ENCODE measurements at regions not wholly inside any gene's neighbourhood (a gene's known extent, or its start where the extent isn't known, plus 50 kb on each side); places are given as distances from the start of the nearest gene placed in this dataset.
A peak's percentile ranks its signal among the peaks of the same experiment; 100 is the strongest.

DNA sequence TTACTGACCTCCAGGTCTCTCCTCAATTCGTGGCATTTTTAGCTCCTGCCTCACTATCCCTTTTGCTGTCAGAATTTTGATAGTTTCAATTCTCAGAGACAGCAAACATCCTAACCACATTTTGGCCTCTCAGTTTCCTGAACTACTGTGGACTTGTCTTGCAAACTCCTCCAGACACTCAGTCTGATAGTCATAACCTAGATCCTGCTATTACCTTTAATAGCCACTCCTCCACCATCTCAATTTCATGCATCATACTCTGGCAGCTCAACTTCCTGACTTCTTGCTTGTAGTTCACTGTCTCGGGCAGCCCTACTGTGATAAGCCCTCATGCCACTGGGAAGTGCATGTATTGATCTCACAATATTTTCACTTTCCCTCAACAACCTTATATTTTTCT, 481.8 kb upstream of the CDH18 start:
- H3K4me3 ChIP-seq (ENCODE audit: low read depth, low read length) = no peak overlapping the region
- TF ChIP-seq, protein P1, sequence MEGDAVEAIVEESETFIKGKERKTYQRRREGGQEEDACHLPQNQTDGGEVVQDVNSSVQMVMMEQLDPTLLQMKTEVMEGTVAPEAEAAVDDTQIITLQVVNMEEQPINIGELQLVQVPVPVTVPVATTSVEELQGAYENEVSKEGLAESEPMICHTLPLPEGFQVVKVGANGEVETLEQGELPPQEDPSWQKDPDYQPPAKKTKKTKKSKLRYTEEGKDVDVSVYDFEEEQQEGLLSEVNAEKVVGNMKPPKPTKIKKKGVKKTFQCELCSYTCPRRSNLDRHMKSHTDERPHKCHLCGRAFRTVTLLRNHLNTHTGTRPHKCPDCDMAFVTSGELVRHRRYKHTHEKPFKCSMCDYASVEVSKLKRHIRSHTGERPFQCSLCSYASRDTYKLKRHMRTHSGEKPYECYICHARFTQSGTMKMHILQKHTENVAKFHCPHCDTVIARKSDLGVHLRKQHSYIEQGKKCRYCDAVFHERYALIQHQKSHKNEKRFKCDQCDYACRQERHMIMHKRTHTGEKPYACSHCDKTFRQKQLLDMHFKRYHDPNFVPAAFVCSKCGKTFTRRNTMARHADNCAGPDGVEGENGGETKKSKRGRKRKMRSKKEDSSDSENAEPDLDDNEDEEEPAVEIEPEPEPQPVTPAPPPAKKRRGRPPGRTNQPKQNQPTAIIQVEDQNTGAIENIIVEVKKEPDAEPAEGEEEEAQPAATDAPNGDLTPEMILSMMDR (IDR thresholded peaks at IDR 0.05; ENCODE audit: low read depth, low read length) = no peak
- no peak for DNase-seq (ENCODE audit: low read depth, low spot score)
- in situ Hi-C loops (cut with HindIII; ENCODE audit: low sequenced_read_pairs) = no loop called here

DNA sequence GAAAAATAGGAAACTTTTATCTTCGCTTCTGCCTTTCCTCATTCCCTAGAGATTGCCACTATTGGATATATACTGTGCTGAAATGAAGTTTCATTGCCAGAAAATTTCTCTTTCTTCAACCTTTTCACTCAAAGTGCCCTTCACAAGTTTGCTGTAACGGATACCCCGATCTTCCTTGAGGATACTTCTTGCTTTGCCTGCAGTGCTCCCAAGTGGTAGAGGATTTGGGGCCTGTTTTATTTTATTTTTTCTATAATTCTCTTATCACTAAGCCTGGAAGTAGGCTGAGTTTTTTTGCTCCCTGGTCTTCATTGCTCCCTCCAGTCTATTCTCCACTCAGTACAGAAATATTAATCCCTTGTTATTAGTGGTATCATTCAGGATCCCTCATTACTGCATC, 481.4 kb upstream of the CDH18 start:
- in situ Hi-C loops (cut with HindIII; ENCODE audit: low sequenced_read_pairs) = no loop called here
- no peak for DNase-seq (ENCODE audit: low read depth, low spot score)
- no peak overlapping the region for H3K4me3 ChIP-seq (ENCODE audit: low read depth, low read length)
- TF ChIP-seq, protein P1 (IDR thresholded peaks at IDR 0.05; ENCODE audit: low read depth, low read length) = no peak

DNA sequence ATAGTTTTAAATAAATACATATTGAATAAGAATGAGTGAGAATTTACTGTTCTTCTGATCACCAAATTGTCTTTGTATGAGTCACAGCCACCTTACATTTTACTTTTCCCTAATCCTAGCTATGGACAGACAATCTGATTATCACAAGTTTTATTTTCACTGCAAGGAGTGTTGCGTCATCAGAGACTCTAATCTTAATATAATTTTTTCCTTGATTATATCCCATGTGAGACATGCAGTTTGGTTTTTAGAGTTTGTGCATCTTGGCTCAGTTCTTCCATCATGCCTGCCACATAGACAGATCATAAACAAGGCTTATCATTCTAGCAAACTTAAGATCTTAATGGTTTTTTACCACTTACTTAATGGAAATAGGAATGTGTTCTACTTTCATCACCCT, 478.5 kb upstream of the CDH18 start:
- TF ChIP-seq, protein P1 (IDR thresholded peaks at IDR 0.05; ENCODE audit: low read depth, low read length) = no peak
- H3K4me3 ChIP-seq (ENCODE audit: low read depth, low read length) = no peak overlapping the region
- no peak for DNase-seq (ENCODE audit: low read depth, low spot score)
- in situ Hi-C loops (cut with HindIII; ENCODE audit: low sequenced_read_pairs) = no loop called here

DNA sequence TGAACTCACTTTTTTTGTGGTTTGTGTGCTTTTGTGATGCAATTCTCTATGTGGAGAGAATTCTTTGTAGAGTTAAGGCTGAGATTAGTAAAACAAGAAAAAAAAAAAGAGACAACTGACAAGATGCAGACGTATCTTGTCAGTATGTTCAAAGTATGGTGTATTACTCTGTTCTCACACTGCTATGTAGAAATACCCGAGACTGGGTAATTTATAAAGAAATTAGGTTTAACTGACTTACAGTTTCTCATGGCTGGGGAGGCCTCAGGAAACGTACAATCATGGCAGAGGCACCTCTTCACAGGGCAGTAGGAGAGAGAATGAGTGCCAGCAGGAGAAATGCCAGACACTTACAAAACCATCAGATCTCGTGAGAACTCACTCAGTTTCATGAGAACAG, 475.2 kb upstream of the CDH18 start:
- TF ChIP-seq, protein P1 (IDR thresholded peaks at IDR 0.05; ENCODE audit: low read depth, low read length) = no peak
- DNase-seq (ENCODE audit: low read depth, low spot score) = no peak
- no peak overlapping the region for H3K4me3 ChIP-seq (ENCODE audit: low read depth, low read length)
- in situ Hi-C loops (cut with HindIII; ENCODE audit: low sequenced_read_pairs) = no loop called here

DNA sequence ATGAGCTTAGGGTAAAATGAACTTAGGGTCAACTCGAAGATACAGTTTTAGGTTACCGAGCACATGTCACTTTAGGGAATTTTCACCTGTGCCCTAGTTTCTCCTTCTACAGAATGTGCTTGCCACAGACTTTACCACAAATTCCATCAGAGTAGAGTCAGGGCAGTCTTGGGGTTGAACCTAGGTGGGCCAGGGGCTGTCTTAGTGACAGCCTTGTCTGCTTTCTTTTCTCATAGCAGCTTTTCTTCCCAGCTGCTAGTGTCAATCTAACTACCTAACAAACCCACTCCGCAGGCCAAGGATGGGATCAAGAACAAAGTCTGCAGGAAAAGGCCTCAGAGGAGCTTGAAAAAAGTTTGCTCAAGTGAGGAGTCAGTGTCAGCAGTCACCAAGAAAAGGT, 458.1 kb upstream of the CDH18 start:
- H3K4me3 ChIP-seq (ENCODE audit: low read depth, low read length) = no peak overlapping the region
- DNase-seq (ENCODE audit: low read depth, low spot score) = peak; percentile 8
- in situ Hi-C loops (cut with HindIII; ENCODE audit: low sequenced_read_pairs) = no loop called here
- TF ChIP-seq, protein P1 (IDR thresholded peaks at IDR 0.05; ENCODE audit: low read depth, low read length) = no peak

DNA sequence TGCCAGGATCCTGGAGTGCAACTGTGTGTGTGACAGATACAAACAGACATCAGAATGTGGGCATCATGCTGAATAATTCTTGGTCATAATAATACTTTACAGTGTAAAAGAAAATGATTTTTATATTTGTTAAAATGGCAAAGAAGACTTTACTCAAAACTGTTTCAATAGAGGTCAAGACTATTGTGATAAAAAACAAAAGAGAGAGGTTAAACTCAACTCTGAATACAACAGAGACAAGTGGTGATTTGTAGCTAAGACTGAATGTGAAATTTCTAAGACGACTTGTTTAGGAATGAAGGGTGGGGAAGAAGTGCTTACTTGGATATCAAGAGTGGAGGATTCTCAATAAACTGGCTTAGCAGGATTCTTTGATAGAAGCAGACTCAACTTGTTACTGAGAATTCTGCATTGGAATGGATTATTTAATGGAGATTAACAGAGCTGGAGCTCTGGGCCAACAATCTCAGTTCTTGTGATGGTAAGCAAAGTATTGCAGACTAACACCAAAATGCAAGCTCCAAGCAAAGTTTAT, 457.4 kb upstream of the CDH18 start:
- H3K4me3 ChIP-seq (ENCODE audit: low read depth, low read length) = no peak overlapping the region
- in situ Hi-C loops (cut with HindIII; ENCODE audit: low sequenced_read_pairs) = no loop called here
- TF ChIP-seq, protein P1 (IDR thresholded peaks at IDR 0.05; ENCODE audit: low read depth, low read length) = no peak
- no peak for DNase-seq (ENCODE audit: low read depth, low spot score)

DNA sequence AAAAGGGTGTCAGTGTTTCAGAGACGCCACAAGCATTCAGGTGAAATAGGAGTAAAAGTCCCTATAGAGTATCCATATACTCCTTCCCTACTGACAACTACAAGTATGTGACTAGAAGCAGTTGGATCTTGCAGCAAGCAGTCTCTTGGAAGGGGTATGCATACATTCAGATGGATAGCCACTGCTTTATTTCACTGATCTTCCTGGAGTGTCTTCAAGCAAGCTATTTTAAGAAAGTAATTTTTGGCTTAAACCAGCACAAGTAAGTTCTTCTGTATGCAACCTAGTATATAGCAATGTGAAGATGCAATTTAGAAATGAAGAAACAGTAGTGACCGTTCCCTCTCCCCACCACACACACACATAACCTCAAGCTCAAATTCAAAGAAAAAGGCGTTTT, 446.8 kb upstream of the CDH18 start:
- in situ Hi-C loops (cut with HindIII; ENCODE audit: low sequenced_read_pairs) = no loop called here
- no peak overlapping the region for H3K4me3 ChIP-seq (ENCODE audit: low read depth, low read length)
- TF ChIP-seq, protein P1 (IDR thresholded peaks at IDR 0.05; ENCODE audit: low read depth, low read length) = no peak
- DNase-seq (ENCODE audit: low read depth, low spot score) = no peak
